Uterus (tissue), 2 donors: ENCODE measurements at regions not wholly inside any gene's neighbourhood (a gene's known extent, or its start where the extent isn't known, plus 50 kb on each side); places are given as distances from the start of the nearest gene placed in this dataset.

Experiments used
- CTCF ChIP-seq, 4 experiments: fragments of 200-600 bp in 2 of 4; fragments of 450-650 bp in 2 of 4; sonication (generic) in 2 of 4; IDR thresholded peaks; one replicate each; pipeline ENCODE4 v1.5.1; 2016 to 2019; ENCODE audit warnings: antibody characterized with exemption in 4 of 4, mild to moderate bottlenecking in 2 of 4, moderate library complexity in 1 of 4
- POLR2A ChIP-seq, 2 donors: fragments of 450-650 bp; IDR thresholded peaks; one replicate each; pipeline ENCODE4 v1.6.1; 2016; ENCODE audit warnings: antibody characterized with exemption in 2 of 2, mild to moderate bottlenecking in 1 of 2, moderate library complexity in 1 of 2

DNA sequence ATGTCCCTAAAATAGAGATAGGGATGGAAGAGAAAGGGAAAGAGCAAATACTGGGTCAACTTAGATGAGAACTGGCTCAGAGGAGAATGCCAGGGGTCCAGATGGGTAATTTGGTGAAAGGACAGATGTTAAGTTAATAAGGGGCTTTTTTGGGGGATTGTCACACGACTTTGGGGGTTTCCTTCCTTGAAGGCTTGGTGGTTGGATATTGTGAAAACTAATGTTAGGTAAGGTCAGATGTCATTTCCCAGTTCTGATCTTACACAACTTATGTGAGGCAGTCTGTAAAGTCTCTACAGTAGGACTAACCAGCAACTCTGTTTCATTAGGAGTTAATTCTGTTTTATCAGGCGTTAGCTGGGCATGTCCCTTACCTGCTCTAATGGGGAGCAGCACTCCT, 231.1 kb downstream of the NR2F2 start:
- no peak for TF ChIP-seq POLR2A (IDR thresholded peaks at IDR 0.05)
- TF ChIP-seq CTCF (IDR thresholded peaks at IDR 0.05): no peak
